HG03064 (cell line): ENCODE measurements at regions not wholly inside any gene's neighbourhood (a gene's known extent, or its start where the extent isn't known, plus 50 kb on each side); places are given as distances from the start of the nearest gene placed in this dataset.

Source experiments
- ATAC-seq: cut with Tn5 transposase; IDR thresholded peaks from one replicate; pipeline ENCODE4 v1.9.1; 2021; ENCODE audit warnings: low read depth; ENCODE audit not compliant: unreplicated experiment

GRCh38 chr17:77581480-77581879 is 377.0 kb upstream of the TNRC6C start:
- ATAC-seq = no peak

- no peak for ATAC-seq
Observed at GRCh38 chr17:77585142-77585860, 373.2 kb upstream of the TNRC6C start.

GRCh38 chr17:77590951-77591735 is 367.4 kb upstream of the TNRC6C start:
- no peak for ATAC-seq

- ATAC-seq = no peak
Observed at GRCh38 chr17:77592106-77592865, 366.2 kb upstream of the TNRC6C start.

- no peak for ATAC-seq
Observed at GRCh38 chr17:77593081-77593480, 365.4 kb upstream of the TNRC6C start.

GRCh38 chr17:77594416-77595209 is 363.9 kb upstream of the TNRC6C start:
- ATAC-seq = no peak

- no peak for ATAC-seq
Observed at GRCh38 chr17:77596491-77597417, 361.7 kb upstream of the TNRC6C start.

- no peak for ATAC-seq
Observed at GRCh38 chr17:77597418-77598240, 360.9 kb upstream of the TNRC6C start.

GRCh38 chr17:77598241-77598620 is 360.3 kb upstream of the TNRC6C start:
- no peak for ATAC-seq

- ATAC-seq = no peak
Observed at GRCh38 chr17:77599699-77600098, 358.8 kb upstream of the TNRC6C start.

GRCh38 chr17:77600346-77600745 is 358.2 kb upstream of the TNRC6C start:
- no peak for ATAC-seq

GRCh38 chr17:77601054-77601979 is 357.2 kb upstream of the TNRC6C start:
- ATAC-seq = no peak

- no peak for ATAC-seq
Observed at GRCh38 chr17:77602062-77602746, 356.3 kb upstream of the TNRC6C start.

- ATAC-seq = no peak
Observed at GRCh38 chr17:77602883-77603640, 355.4 kb upstream of the TNRC6C start.

- no peak for ATAC-seq
Observed at GRCh38 chr17:77604301-77604972, 354.1 kb upstream of the TNRC6C start.

- ATAC-seq = no peak
Observed at GRCh38 chr17:77604973-77605313, 353.6 kb upstream of the TNRC6C start.
